ENCODE measurements at regions not wholly inside any gene's neighbourhood (a gene's known extent, or its start where the extent isn't known, plus 50 kb on each side); places are given as distances from the start of the nearest gene placed in this dataset.

- TF ChIP-seq, protein P1, sequence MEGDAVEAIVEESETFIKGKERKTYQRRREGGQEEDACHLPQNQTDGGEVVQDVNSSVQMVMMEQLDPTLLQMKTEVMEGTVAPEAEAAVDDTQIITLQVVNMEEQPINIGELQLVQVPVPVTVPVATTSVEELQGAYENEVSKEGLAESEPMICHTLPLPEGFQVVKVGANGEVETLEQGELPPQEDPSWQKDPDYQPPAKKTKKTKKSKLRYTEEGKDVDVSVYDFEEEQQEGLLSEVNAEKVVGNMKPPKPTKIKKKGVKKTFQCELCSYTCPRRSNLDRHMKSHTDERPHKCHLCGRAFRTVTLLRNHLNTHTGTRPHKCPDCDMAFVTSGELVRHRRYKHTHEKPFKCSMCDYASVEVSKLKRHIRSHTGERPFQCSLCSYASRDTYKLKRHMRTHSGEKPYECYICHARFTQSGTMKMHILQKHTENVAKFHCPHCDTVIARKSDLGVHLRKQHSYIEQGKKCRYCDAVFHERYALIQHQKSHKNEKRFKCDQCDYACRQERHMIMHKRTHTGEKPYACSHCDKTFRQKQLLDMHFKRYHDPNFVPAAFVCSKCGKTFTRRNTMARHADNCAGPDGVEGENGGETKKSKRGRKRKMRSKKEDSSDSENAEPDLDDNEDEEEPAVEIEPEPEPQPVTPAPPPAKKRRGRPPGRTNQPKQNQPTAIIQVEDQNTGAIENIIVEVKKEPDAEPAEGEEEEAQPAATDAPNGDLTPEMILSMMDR (IDR thresholded peaks at IDR 0.05): no peak
- TF ChIP-seq POLR2A (IDR thresholded peaks at IDR 0.05) (no peak), POLR2AphosphoS5 (IDR thresholded peaks at IDR 0.05) (no peak)
Observed at GRCh38 chr15:70499791-70500190, 263.6 kb downstream of the UACA start.
